GM21447 (cell line): ENCODE measurements at regions not wholly inside any gene's neighbourhood (a gene's known extent, or its start where the extent isn't known, plus 50 kb on each side); places are given as distances from the start of the nearest gene placed in this dataset.

Source experiments
- ATAC-seq: cut with Tn5 transposase; IDR thresholded peaks from one replicate; pipeline ENCODE4 v1.9.1; 2021; ENCODE audit not compliant: unreplicated experiment

- no peak for ATAC-seq
Observed at GRCh38 chr16:65219786-65220185, 97.9 kb upstream of the CDH11 start.

DNA sequence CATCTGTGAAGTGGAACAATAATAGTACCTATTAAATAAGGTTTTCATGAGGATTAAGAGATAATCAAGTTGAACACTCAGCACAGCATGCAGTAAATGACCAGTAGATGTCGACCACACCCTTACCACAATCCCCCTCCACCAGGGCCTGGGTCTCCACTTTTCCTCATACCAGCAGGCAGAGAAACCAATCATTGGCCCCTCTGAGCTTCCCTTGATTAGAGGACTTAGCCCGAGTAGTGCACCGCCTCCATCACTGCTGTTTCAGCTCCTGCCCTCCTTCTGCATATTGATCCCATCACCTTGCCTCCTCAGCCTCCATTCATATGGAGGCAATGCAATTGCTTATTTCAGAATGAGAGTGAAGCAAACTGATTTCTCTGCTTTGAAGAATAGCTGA, 96.5 kb upstream of the CDH11 start:
- no peak for ATAC-seq

- ATAC-seq = no peak
Observed at GRCh38 chr16:65213866-65214595, 92.2 kb upstream of the CDH11 start.

DNA sequence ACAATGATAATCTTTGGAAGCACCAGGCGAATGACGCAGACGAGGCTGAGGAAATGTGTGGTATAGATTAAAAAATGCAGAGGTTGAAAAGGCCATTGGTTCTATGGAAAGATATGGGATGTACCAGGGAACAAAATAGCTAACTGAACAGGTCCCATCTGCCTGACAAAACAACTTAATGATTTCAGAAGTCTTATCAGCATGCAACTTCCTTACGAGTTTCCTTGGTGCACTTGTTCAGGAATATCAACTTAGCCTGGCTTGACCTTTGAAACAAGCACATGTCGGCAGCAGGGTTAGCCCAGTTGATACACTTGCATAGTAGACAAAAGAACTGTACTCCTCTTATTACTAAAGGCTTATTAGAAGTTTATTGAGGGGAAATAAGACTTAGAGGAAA, 90.9 kb upstream of the CDH11 start:
- ATAC-seq = no peak

DNA sequence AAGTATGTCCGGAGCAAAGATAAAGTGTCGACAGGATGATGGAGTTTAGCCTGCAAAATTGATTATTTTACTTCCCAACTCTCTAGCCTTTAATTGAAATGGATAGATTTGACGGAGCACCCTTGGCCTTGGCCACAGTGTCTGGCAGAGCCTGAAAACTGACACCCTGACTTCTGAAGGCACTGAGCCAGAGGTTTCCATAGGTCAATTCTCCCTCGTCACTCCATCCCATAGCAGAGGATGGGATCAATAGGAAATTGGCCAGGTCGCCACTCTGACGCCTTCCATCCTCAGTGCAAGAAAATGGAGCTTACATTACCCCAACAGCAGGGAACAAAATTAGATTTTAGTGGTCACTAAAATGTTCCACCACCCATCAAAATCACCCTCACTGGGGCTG, 90.4 kb upstream of the CDH11 start:
- ATAC-seq = no peak

- no peak for ATAC-seq
Observed at GRCh38 chr16:65202461-65202860, 80.6 kb upstream of the CDH11 start.

DNA sequence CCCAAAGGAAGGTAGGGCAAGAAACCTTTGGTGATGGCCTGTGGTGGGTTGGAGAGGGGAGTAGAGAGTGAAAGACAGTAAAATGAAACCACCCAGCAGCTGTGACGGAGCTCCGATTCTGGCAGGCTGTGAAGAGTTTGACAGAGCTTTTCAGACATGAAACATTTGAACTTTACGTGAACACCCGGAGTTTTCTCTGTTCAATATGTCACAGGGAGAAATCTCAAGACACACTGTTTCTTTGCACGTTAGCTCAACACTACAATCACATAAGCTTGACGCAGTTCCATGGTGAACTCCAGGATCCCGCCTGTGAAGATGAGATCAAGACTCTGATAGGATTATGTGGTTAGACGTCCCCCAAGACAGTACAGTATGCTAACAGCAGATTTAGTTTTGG, 79.6 kb upstream of the CDH11 start:
- ATAC-seq = no peak

DNA sequence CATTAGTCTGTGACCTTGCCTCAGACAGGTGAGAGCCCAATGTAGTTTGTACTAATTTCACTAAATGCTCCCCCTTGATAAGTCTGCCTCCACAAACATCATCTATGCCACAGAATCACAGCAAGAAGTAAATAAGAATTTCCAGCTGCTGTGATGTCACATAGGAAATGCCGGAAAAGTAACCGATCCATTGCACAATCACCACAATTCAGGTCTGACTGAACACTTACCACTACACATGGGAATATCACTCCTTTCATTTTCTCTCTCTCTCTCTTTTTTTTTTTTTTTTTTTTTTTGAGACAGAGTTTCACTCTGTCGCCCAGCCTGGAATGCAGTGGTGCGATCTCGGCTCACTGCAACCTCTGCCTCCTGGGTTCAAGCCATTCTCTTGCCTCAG, 79.0 kb upstream of the CDH11 start:
- no peak for ATAC-seq

DNA sequence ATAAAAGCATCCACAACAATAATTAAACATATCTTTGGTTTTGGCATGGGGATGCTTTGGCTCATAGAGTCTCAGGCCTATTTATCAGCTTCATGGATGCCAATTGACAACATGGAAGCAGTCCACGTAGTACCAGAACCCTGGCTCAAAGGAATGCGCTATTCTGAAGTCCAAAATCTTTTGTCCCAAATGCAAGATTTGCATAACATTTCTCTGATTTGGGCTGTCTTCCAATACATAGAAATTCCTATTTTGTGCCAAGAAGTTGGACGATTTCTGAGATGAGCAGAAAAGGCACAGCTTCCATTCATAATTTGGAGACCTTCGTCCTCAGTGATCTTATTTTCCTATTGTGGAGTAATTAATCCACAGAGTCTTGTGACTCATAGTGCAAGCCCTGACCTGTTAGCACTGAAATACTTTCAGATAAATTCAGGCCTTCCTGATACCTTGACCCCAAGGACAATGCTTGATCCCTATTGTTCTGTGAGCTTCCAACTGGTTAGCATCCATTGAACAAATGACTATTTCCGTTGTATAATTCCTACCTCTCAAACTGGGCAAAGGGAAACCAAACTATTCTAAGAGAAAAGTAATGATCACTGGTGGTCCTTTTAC, 78.4 kb upstream of the CDH11 start:
- ATAC-seq = no peak

GRCh38 chr16:65196420-65197075, 74.7 kb upstream of the CDH11 start:
- no peak for ATAC-seq

DNA sequence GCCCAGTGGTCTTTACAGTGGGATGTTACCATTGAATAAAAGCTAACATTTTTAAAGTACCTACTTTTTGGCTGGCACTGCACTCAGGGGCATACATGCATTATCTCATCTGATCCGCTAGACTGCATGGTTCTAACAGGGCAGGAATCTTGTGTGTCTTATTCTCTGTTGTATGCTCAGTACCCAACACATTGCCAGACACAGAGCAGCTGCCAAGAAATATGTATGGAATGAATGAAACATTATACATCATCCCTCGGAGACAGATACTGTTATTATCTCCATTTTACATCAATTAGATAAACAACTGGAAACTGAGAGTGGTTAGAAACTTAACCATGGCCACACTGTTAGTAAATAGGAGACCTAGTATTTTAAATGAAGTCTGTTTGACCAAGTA, 74.1 kb upstream of the CDH11 start:
- ATAC-seq = no peak

DNA sequence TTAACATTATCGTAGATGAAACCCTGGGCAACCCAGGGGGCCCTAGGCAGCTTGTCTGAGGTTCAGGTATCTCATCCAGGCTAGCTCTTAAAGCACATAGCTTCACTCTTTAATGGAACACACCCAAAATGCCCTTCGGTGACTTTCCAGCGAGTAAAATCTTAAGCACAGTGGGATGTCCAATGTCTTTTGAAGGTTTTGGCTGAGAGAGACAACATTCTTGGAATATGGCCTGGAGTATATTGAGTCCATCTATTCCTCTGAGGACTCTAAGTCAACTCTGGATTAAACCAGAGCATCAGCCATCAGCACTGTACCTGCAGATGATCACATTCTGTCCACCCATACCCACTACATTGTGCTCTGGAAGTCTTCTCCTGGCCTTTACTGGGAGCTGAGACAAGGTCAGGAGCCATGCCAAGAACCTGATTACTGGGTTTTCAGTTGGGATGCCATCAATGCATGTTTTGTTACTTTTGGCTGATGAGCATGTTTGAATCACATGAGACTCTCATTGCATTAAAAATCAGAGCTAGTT, 63.4 kb upstream of the CDH11 start:
- no peak for ATAC-seq

- no peak for ATAC-seq
Observed at GRCh38 chr16:65181071-65181561, 59.3 kb upstream of the CDH11 start.

GRCh38 chr16:65178151-65178550, 56.3 kb upstream of the CDH11 start:
- ATAC-seq = no peak

DNA sequence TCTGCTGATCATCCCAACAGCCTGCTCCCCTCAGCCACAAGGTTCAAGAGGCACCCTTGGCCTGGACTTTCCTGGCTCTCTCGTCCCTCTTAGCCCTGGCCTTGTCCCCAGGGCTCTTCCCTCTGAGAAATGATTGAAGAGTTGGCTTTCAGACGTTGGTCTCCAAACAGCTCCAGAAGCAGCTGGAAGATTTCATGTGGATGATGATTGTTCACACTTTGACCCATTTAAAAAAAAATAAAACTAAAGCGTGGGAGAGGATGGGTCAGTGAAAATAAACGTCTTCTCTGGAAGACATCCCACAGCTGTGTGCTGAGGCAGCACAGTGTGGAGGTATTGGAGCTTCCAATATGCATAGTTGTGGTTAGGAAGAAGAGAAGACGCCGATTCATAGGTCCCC, 54.7 kb upstream of the CDH11 start:
- ATAC-seq = no peak

- no peak for ATAC-seq
Observed at GRCh38 chr16:65172356-65172755, 50.5 kb upstream of the CDH11 start.
